ENCODE measurements at regions not wholly inside any gene's neighbourhood (a gene's known extent, or its start where the extent isn't known, plus 50 kb on each side); places are given as distances from the start of the nearest gene placed in this dataset.

- TF ChIP-seq POLR2AphosphoS5 (IDR thresholded peaks at IDR 0.05; ENCODE audit: low read depth, low read length) (no peak), TAF1 (IDR thresholded peaks at IDR 0.05; ENCODE audit: borderline replicate concordance, insufficient read depth, low read length) (no peak), SIN3A (IDR thresholded peaks at IDR 0.05; ENCODE audit: borderline replicate concordance, insufficient read depth, low read length) (no peak)
Observed at GRCh38 chr17:72487731-72488494, 367.1 kb downstream of the SOX9 start.

GRCh38 chr17:72488555-72489271, 367.9 kb downstream of the SOX9 start:
- TF ChIP-seq FOXP2 (optimal IDR thresholded peaks at IDR 0.05; ENCODE audit: borderline replicate concordance, extremely low read depth, extremely low read length, insufficient read depth) (no peak), REST (IDR thresholded peaks at IDR 0.05; ENCODE audit: insufficient read depth in 1 of 2, low read depth in 2 of 2, low read length in 2 of 2) (no peak), TAF1 (IDR thresholded peaks at IDR 0.05; ENCODE audit: borderline replicate concordance, insufficient read depth, low read length) (no peak), SIN3A (IDR thresholded peaks at IDR 0.05; ENCODE audit: borderline replicate concordance, insufficient read depth, low read length) (no peak), POLR2AphosphoS5 (IDR thresholded peaks at IDR 0.05; ENCODE audit: low read depth, low read length) (no peak)

GRCh38 chr17:72489272-72489641, 368.4 kb downstream of the SOX9 start:
- TF ChIP-seq FOXP2 (optimal IDR thresholded peaks at IDR 0.05; ENCODE audit: borderline replicate concordance, extremely low read depth, extremely low read length, insufficient read depth) = no peak
- no peak for TF ChIP-seq TAF1 (IDR thresholded peaks at IDR 0.05; ENCODE audit: borderline replicate concordance, insufficient read depth, low read length)
- TF ChIP-seq POLR2AphosphoS5 (IDR thresholded peaks at IDR 0.05; ENCODE audit: low read depth, low read length) = no peak
- no peak for TF ChIP-seq SIN3A (IDR thresholded peaks at IDR 0.05; ENCODE audit: borderline replicate concordance, insufficient read depth, low read length)
- no peak for TF ChIP-seq REST (IDR thresholded peaks at IDR 0.05; ENCODE audit: insufficient read depth in 1 of 2, low read depth in 2 of 2, low read length in 2 of 2)

GRCh38 chr17:72491102-72491501, 370.3 kb downstream of the SOX9 start:
- TF ChIP-seq POLR2AphosphoS5 (IDR thresholded peaks at IDR 0.05; ENCODE audit: low read depth, low read length) (no peak), REST (IDR thresholded peaks at IDR 0.05; ENCODE audit: insufficient read depth in 1 of 2, low read depth in 2 of 2, low read length in 2 of 2) (no peak)

- no peak for TF ChIP-seq REST (IDR thresholded peaks at IDR 0.05; ENCODE audit: insufficient read depth in 1 of 2, low read depth in 2 of 2, low read length in 2 of 2)
- no peak for TF ChIP-seq POLR2AphosphoS5 (IDR thresholded peaks at IDR 0.05; ENCODE audit: low read depth, low read length)
- no peak for TF ChIP-seq SIN3A (IDR thresholded peaks at IDR 0.05; ENCODE audit: borderline replicate concordance, insufficient read depth, low read length)
- no peak for TF ChIP-seq FOXP2 (optimal IDR thresholded peaks at IDR 0.05; ENCODE audit: borderline replicate concordance, extremely low read depth, extremely low read length, insufficient read depth)
- no peak for TF ChIP-seq TAF1 (IDR thresholded peaks at IDR 0.05; ENCODE audit: borderline replicate concordance, insufficient read depth, low read length)
Observed at GRCh38 chr17:72492494-72492893, 371.7 kb downstream of the SOX9 start.

Measured in PFSK-1 (cell line).